B cell (primary cell): ENCODE measurements at regions not wholly inside any gene's neighbourhood (a gene's known extent, or its start where the extent isn't known, plus 50 kb on each side); places are given as distances from the start of the nearest gene placed in this dataset.

Experiments
- EZH2 ChIP-seq: IDR thresholded peaks from 2 replicates; pipeline ENCODE4 v1.6.1; 2012; ENCODE audit warnings: borderline replicate concordance, low read depth, mild to moderate bottlenecking, moderate library complexity, low read length; ENCODE audit not compliant: insufficient read depth, poor library complexity, severe bottlenecking
- TF ChIP-seq, protein P1 (sequence below): fragments of 200-600 bp; IDR thresholded peaks from one replicate; pipeline ENCODE4 v1.8.0; 2022; ENCODE audit warnings: antibody characterized with exemption, mild to moderate bottlenecking

DNA sequence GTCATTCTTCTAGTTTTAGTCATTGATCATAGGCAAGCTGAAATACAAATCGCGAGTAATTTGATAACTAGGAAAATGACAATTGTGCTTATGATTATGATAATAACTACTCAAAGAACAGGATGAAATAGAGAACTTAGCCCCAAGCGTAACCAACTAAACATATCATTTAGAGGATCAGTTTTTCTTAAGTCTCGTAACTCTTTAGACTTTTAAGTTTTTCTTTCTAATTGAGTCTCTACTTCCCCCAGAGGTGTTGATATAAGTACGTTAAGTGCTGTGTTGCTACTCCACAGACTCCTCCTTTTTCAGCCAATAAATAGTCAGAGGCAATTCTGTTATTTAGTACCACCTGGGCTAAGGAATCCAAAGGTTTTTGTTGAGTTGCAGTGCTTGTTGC is 96.3 kb downstream of the NHLRC3 start:
- TF ChIP-seq, protein P1, sequence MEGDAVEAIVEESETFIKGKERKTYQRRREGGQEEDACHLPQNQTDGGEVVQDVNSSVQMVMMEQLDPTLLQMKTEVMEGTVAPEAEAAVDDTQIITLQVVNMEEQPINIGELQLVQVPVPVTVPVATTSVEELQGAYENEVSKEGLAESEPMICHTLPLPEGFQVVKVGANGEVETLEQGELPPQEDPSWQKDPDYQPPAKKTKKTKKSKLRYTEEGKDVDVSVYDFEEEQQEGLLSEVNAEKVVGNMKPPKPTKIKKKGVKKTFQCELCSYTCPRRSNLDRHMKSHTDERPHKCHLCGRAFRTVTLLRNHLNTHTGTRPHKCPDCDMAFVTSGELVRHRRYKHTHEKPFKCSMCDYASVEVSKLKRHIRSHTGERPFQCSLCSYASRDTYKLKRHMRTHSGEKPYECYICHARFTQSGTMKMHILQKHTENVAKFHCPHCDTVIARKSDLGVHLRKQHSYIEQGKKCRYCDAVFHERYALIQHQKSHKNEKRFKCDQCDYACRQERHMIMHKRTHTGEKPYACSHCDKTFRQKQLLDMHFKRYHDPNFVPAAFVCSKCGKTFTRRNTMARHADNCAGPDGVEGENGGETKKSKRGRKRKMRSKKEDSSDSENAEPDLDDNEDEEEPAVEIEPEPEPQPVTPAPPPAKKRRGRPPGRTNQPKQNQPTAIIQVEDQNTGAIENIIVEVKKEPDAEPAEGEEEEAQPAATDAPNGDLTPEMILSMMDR = no peak
- no peak for TF ChIP-seq EZH2
